Myocyte (in vitro differentiated cells): ENCODE measurements at regions not wholly inside any gene's neighbourhood (a gene's known extent, or its start where the extent isn't known, plus 50 kb on each side); places are given as distances from the start of the nearest gene placed in this dataset.
A peak's percentile ranks its signal among the peaks of the same experiment; 100 is the strongest.
"Not testable (repeated sequence)": the region's sequence is repeated elsewhere in the genome, so short reads cannot be mapped to it uniquely, and the experiment has no call there.

Source experiments
- DNase-seq: peaks from one replicate; pipeline ENCODE4 v3.0.0-alpha.2; 2012; ENCODE audit warnings: low read depth

- DNase-seq: no peak
These were observed 112.3 kb upstream of the SOX21 start for GRCh38 chr13:94824601-94825000.

DNA sequence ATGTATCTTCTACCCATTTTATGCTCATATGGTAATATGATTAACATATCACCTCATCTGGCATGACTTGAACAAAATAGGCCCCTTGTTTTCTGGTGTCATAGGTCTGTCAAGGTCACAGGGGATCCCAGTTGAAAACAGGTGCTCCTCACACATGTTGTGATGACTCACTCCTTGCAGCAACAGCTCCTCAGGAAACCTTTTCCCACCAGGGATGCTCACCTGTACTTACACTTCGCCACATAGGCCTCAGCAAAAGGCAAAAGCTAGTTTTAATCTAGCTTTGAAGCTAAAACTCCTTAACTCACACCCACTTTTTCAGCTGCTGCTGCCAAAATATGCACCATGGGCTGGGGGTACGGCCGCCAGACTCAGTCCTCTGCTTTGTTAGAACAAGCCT, 110.0 kb upstream of the SOX21 start:
- no peak for DNase-seq

GRCh38 chr13:94816256-94816655, 103.9 kb upstream of the SOX21 start:
- no peak for DNase-seq

DNA sequence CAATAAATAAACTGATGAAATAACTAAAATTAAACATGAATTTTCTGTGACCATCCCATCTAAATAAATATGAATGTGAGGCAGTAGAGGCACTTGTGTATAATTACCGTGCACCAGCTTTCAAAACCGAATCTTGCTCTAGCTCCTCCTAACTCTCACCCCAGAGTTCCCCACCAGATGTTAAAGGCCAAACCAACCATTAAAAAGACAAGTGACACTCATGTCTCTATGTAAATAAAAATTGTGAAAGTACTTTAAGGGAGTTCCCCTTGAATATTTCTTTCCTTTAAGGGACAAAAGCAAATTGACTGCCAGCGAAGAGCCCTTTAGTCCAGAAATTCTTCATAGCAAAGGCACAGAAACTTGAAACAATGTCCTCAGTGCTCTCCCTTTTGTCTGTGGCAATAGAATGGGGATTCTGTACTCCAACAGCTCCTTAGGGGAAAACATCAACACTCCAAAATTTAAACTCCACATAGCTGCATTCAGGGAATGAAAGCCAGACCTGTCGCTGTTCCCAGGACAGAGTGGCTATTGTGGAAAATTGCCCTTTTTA, 101.7 kb upstream of the SOX21 start:
- DNase-seq: no peak

GRCh38 chr13:94811753-94812152, 99.4 kb upstream of the SOX21 start:
- no peak for DNase-seq

DNA sequence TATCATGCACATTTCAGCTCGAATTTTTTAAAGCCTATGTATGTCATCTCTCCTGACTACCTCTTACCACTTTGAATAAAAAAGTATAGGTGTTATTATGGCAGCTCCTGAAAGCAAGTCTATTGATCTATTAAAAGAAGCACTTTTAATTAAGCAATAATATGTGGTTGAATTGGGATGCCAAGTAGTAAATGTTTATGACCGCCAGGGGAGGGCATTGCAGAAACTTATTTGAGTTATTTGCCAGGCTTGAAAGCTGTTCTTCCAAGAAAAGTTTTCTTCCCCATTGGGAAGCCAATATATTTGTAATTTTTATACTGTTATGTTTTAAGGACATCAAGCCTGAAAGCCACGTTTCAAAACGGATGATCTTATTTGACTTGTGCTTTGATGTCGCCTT, 88.1 kb upstream of the SOX21 start:
- DNase-seq: no peak

GRCh38 chr13:94799299-94799698, 87.0 kb upstream of the SOX21 start:
- no peak for DNase-seq

DNA sequence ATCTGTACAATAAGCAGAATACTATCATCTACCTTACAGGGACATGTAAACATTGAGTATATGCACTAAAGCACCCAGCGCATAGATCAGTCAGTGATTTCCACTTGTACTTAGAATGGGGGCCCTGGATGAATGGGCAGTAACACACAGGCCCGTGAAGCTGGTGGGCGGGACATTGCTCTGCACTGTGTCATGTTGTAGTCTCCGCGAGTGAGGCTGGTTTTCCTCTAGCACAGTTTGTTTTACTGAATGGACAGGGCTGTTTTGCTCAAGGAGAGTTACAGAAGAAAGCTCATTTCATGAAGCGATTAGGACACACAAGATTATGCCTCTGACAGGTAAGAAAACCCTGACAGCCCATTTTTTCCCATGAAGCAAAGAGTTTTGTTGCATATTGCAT, 86.4 kb upstream of the SOX21 start:
- DNase-seq: no peak

DNA sequence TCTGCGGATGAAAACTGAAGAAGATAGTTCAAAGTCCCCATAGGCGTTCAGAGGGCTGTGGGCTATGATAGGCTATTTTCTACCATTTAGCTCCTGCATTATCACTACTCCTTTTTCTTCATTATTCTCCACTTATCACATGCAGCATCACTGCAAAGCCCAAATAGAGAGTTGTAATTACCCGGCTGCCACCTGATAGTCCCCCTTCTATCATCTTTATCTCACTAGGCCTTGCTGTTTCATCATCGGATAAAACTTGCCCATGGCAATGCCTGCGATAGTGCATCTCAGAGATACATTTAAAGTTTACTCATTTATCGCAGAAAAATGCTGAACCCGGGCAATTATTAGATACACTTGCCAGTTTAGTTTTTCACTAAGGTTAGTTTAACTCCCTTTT, 82.9 kb upstream of the SOX21 start:
- no peak for DNase-seq

DNA sequence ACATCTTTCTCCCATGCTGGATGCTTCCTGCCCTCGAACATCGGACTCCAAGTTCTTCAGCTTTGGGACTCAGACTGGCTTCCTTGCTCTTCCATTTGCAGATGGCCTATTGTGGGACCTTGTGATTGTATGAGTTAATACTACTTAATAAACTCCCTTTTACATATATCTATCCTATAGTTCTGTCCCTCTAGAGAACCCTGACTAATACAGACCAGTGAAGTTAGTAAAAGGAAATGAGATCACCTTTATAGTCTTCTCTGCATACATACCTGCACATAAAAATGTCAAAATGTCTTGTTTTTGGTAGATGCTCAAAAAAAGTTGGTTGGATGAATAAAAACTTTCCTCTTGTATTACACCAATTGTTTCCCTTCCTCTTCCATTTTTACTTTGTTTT, 73.9 kb upstream of the SOX21 start:
- not testable (repeated sequence) for DNase-seq

GRCh38 chr13:94784066-94784465, 71.7 kb upstream of the SOX21 start:
- no peak for DNase-seq

DNA sequence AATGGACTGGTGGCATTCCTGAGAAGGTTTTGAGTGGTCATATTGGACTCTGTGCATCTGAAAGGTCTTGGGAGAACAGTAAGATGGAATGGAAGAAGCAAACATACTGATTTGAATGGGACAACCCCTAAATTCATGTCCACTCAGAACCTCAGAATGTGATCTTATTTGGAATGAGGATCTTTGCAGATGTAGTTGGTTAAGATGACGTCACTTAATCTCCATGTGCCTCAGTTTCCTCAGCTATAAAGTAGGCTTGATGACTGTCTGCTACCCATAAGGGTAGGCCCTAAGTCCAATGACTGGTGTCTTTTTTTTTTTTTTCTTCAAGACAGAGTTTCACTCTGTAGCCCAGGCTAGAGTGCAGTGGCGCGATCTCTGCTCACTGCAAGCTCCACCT, 71.1 kb upstream of the SOX21 start:
- no peak for DNase-seq

GRCh38 chr13:94780421-94780820, 68.1 kb upstream of the SOX21 start:
- DNase-seq: no peak

- DNase-seq: no peak
These were observed 66.6 kb upstream of the SOX21 start for GRCh38 chr13:94778986-94779385.

- no peak for DNase-seq
These were observed 66.2 kb upstream of the SOX21 start for GRCh38 chr13:94778585-94778984.

GRCh38 chr13:94776956-94777355, 64.6 kb upstream of the SOX21 start:
- no peak for DNase-seq

- DNase-seq: no peak
These were observed 64.0 kb upstream of the SOX21 start for GRCh38 chr13:94776300-94776699.

GRCh38 chr13:94765814-94766213, 53.5 kb upstream of the SOX21 start:
- DNase-seq: no peak

- peak; percentile 15 for DNase-seq
These were observed 52.4 kb upstream of the SOX21 start for GRCh38 chr13:94764576-94765321.
